Kidney glomerular epithelial cell (primary cell): ENCODE measurements at regions not wholly inside any gene's neighbourhood (a gene's known extent, or its start where the extent isn't known, plus 50 kb on each side); places are given as distances from the start of the nearest gene placed in this dataset.
A peak's percentile ranks its signal among the peaks of the same experiment; 100 is the strongest.
"Not testable (repeated sequence)": the region's sequence is repeated elsewhere in the genome, so short reads cannot be mapped to it uniquely, and the experiment has no call there.

ENCODE experiments used
- DNase-seq: peaks from one replicate; lab custom pipeline; 2025; lab: John Stamatoyannopoulos, UW

- peak; percentile 84 for DNase-seq
Observed at GRCh38 chr12:28023156-28023887, 50.8 kb upstream of the PTHLH start.

GRCh38 chr12:28024231-28024995 is 51.9 kb upstream of the PTHLH start:
- DNase-seq, result peak; percentile 86

- DNase-seq, result no peak
Observed at GRCh38 chr12:28025821-28026505, 53.4 kb upstream of the PTHLH start.

GRCh38 chr12:28026701-28027100 is 54.2 kb upstream of the PTHLH start:
- DNase-seq, result peak; percentile 13

GRCh38 chr12:28027328-28027727 is 54.8 kb upstream of the PTHLH start:
- DNase-seq, result no peak

GRCh38 chr12:28027947-28028724 is 55.6 kb upstream of the PTHLH start:
- DNase-seq, result no peak

- DNase-seq, result peak; percentile 87
Observed at GRCh38 chr12:28032811-28033537, 60.4 kb upstream of the PTHLH start.

- peak; percentile 45 for DNase-seq
Observed at GRCh38 chr12:28033538-28033915, 61.0 kb upstream of the PTHLH start.

GRCh38 chr12:28034271-28034670 is 61.7 kb upstream of the PTHLH start:
- peak; percentile 51 for DNase-seq

GRCh38 chr12:28035500-28035899 is 63.0 kb upstream of the PTHLH start:
- DNase-seq, result no peak

GRCh38 chr12:28036940-28037339 is 64.4 kb upstream of the PTHLH start:
- no peak for DNase-seq

GRCh38 chr12:28040246-28040645 is 67.7 kb upstream of the PTHLH start:
- no peak for DNase-seq

- DNase-seq, result not testable (repeated sequence)
Observed at GRCh38 chr12:28046600-28046999, 74.1 kb upstream of the PTHLH start.

GRCh38 chr12:28050606-28051005 is 78.1 kb upstream of the PTHLH start:
- DNase-seq, result no peak

GRCh38 chr12:28051516-28052354 is 79.2 kb upstream of the PTHLH start:
- no peak for DNase-seq

GRCh38 chr12:28053564-28053963 is 81.0 kb upstream of the PTHLH start:
- DNase-seq, result no peak

- no peak for DNase-seq
Observed at GRCh38 chr12:28054583-28054982, 82.0 kb upstream of the PTHLH start.

GRCh38 chr12:28057856-28058615 is 85.5 kb upstream of the PTHLH start:
- no peak for DNase-seq

GRCh38 chr12:28059220-28059619 is 86.7 kb upstream of the PTHLH start:
- no peak for DNase-seq

- DNase-seq, result no peak
Observed at GRCh38 chr12:28059668-28060067, 87.1 kb upstream of the PTHLH start.
